Liver (tissue), 7 donors: ENCODE measurements at regions not wholly inside any gene's neighbourhood (a gene's known extent, or its start where the extent isn't known, plus 50 kb on each side); places are given as distances from the start of the nearest gene placed in this dataset.

Experiments
- DNase-seq: peaks from one replicate; pipeline ENCODE4 v3.0.0-alpha.2; 2017; ENCODE audit warnings: low spot score
- H3K27ac ChIP-seq, 2 donors: one replicate each; pipeline ENCODE4 v1.7.0; 2013; ENCODE audit warnings: inconsistent platforms in 2 of 2, low read length in 2 of 2, control low read depth in 1 of 2, low read depth in 1 of 2, mild to moderate bottlenecking in 1 of 2
- H3K27me3 ChIP-seq, 4 donors: one replicate each; pipeline versions ENCODE4 v1.6.1 to v1.7.0; 2013; ENCODE audit warnings: low read length in 3 of 4, inconsistent platforms in 1 of 4, mild to moderate bottlenecking in 1 of 4, moderate library complexity in 1 of 4; ENCODE audit not compliant: control insufficient read depth in 4 of 4, insufficient read depth in 4 of 4
- H3K36me3 ChIP-seq, 4 donors: one replicate each; pipeline versions ENCODE4 v1.6.1 to v1.7.0; 2013; ENCODE audit warnings: low read length in 3 of 4, mild to moderate bottlenecking in 3 of 4, low read depth in 1 of 4, moderate library complexity in 1 of 4; ENCODE audit not compliant: control insufficient read depth in 4 of 4, insufficient read depth in 3 of 4
- H3K4me1 ChIP-seq, 4 donors: one replicate each; pipeline versions ENCODE4 v1.6.1 to v1.7.0; 2013; ENCODE audit warnings: low read length in 3 of 4, mild to moderate bottlenecking in 3 of 4, moderate library complexity in 1 of 4; ENCODE audit not compliant: control insufficient read depth in 4 of 4, insufficient read depth in 4 of 4
- H3K4me3 ChIP-seq, 3 donors: one replicate each; pipeline versions ENCODE4 v1.6.1 to v1.7.0; 2013; ENCODE audit warnings: low read length in 3 of 3, control low read depth in 1 of 3, low read depth in 1 of 3, mild to moderate bottlenecking in 1 of 3
- H3K9ac ChIP-seq, 2 donors: one replicate each; pipeline ENCODE4 v1.7.0; 2013; ENCODE audit warnings: low read length in 2 of 2, mild to moderate bottlenecking in 2 of 2, moderate library complexity in 2 of 2, control low read depth in 1 of 2, low read depth in 1 of 2
- H3K9me3 ChIP-seq, 4 donors: one replicate each; pipeline versions ENCODE4 v1.6.1 to v1.7.0; 2013; ENCODE audit warnings: low read length in 3 of 4; ENCODE audit not compliant: control insufficient read depth in 4 of 4
- FOXA1 ChIP-seq: IDR thresholded peaks from 2 replicates; pipeline ENCODE4 v1.6.1; 2016; ENCODE audit warnings: antibody characterized with exemption
- FOXA2 ChIP-seq: IDR thresholded peaks from 2 replicates; pipeline ENCODE4 v1.6.1; 2016; ENCODE audit warnings: antibody characterized with exemption
- GABPA ChIP-seq, 2 donors: IDR thresholded peaks in 1 of 2; conservative IDR thresholded peaks in 1 of 2; 2 replicates each; pipeline ENCODE4 v1.6.1; 2016; ENCODE audit warnings: antibody characterized with exemption in 2 of 2, mild to moderate bottlenecking in 1 of 2, moderate library complexity in 1 of 2
- HNF4A ChIP-seq, 2 donors: conservative IDR thresholded peaks; 2 replicates each; pipeline ENCODE4 v1.6.1; 2016; ENCODE audit warnings: antibody characterized with exemption in 2 of 2, mild to moderate bottlenecking in 2 of 2
- NR2F2 ChIP-seq: IDR thresholded peaks from 2 replicates; pipeline ENCODE4 v1.6.1; 2016; ENCODE audit warnings: antibody characterized with exemption
- RAD21 ChIP-seq, 2 donors: IDR thresholded peaks; 2 replicates each; pipeline ENCODE4 v1.6.1; 2016; ENCODE audit warnings: antibody characterized with exemption in 2 of 2, mild to moderate bottlenecking in 2 of 2
- RXRA ChIP-seq, 2 donors: IDR thresholded peaks; 2 replicates each; pipeline ENCODE4 v1.6.1; 2017 to 2018; ENCODE audit warnings: antibody characterized with exemption in 2 of 2, mild to moderate bottlenecking in 1 of 2
- SP1 ChIP-seq: IDR thresholded peaks from 2 replicates; pipeline ENCODE4 v1.6.1; 2018; ENCODE audit warnings: antibody characterized with exemption, mild to moderate bottlenecking
- TAF1 ChIP-seq: conservative IDR thresholded peaks from 2 replicates; pipeline ENCODE4 v1.6.1; 2016; ENCODE audit warnings: antibody characterized with exemption, mild to moderate bottlenecking
- YY1 ChIP-seq: IDR thresholded peaks from 2 replicates; pipeline ENCODE4 v1.6.1; 2016; ENCODE audit warnings: antibody characterized with exemption, mild to moderate bottlenecking
- WGBS: extraction: QIAGEN DNeasy Blood & Tissue Kit; methylation state at CpG from one replicate; pipeline ENCODE4 v1.1.7; 2013; 5-methylcytosine and 5-hydroxymethylcytosine counted together
- TF ChIP-seq, protein P1 (sequence below): IDR thresholded peaks from 2 replicates; pipeline ENCODE4 v1.6.1; 2016; ENCODE audit warnings: antibody characterized with exemption
- TF ChIP-seq, protein P2 (sequence below): IDR thresholded peaks from 2 replicates; pipeline ENCODE4 v1.6.1; 2016; ENCODE audit warnings: antibody characterized with exemption
- TF ChIP-seq, protein P3 (sequence below): IDR thresholded peaks from 2 replicates; pipeline ENCODE4 v1.6.1; 2016; ENCODE audit warnings: antibody characterized with exemption, mild to moderate bottlenecking
- donor health status: healthy.
- donor health status: healthy.
- donor health status: healthy.
- donor health status: healthy.

DNA sequence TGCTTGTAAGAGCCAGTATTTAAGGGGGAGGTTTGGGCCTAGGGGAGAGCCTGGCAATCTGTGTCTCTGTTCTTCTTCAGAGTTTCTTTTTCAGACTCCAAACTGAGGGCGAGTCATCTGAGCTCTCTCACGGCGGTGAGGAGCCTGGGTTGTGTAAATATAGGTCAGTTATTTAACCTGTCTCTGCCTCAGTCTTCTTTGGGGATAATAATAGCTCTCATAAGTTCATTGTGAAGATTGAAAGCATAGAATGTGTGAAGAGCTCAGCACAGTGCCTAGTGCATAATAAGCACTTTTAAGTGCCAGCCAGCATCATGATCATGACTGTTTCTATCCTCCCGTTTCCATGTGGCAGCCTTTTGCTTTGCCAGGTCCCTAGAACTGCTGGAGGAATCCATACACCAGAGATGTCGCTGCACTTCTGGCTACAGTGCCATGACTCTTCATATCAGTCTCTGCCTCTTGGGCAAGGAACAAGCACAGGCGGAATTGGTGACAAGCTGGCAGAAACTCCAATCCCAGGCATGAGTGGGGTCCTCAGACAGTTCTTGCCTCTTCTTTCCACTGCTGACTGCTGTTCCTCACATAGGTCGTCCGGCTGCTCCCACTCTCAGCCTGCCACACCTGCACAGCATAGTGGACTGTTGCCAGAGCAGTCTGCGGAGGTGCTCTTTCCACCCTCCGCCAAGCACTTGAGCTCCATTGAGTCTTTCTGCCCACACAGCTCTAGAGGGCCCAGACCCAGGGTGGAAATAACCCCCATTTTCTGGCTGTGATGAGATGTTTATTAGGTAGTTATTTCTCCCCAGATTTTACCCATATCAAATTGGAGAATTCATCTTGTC is 103.7 kb upstream of the MAML3 start:
- TF ChIP-seq SP1 (no peak), FOXA1 (no peak), FOXA2 (no peak), GABPA (IDR thresholded peaks at IDR 0.05 in 1 of 2, conservative IDR thresholded peaks at IDR 0.05 in 1 of 2) (no peak), RAD21 (IDR thresholded peaks at IDR 0.05) (no peak), NR2F2 (no peak), YY1 (no peak), TAF1 (no peak)
- TF ChIP-seq, protein P1, sequence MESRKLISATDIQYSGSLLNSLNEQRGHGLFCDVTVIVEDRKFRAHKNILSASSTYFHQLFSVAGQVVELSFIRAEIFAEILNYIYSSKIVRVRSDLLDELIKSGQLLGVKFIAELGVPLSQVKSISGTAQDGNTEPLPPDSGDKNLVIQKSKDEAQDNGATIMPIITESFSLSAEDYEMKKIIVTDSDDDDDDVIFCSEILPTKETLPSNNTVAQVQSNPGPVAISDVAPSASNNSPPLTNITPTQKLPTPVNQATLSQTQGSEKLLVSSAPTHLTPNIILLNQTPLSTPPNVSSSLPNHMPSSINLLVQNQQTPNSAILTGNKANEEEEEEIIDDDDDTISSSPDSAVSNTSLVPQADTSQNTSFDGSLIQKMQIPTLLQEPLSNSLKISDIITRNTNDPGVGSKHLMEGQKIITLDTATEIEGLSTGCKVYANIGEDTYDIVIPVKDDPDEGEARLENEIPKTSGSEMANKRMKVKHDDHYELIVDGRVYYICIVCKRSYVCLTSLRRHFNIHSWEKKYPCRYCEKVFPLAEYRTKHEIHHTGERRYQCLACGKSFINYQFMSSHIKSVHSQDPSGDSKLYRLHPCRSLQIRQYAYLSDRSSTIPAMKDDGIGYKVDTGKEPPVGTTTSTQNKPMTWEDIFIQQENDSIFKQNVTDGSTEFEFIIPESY = no peak
- Histone ChIP-seq H3K36me3 (no peaks in the 10 kb centered on the region), H3K27ac (no peak overlapping the region), H3K27me3 (no peaks in the 10 kb centered on the region), H3K9ac (no peak overlapping the region), H3K9me3 (no peaks in the 10 kb centered on the region), H3K4me3 (no peak overlapping the region), H3K4me1 (peaks cover 0 to 4% (median 0%) of the 10 kb centered on the region in 4 donors)
- DNase-seq = no peak
- 89% methylated on average over 10 of the region's 10 CpGs for WGBS

DNA sequence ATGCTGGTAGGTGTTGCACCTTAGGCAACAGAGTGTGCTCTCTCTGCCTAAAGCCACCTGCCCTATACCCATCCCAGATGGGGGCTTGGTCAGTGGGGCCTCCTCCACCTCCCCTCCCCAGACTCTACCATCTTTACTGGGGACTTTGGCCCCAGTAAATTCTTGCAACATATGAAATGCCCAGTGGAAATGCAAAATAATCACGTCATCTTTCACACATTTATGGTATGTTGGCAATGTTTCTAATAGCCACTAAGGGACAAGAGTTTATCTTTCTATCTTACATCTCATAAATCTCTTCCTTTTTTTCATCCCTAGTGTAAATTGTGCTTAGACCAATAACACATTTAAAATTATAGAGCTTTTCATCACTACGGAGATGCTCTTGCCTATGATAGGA is 103.0 kb upstream of the MAML3 start:
- WGBS = 82% methylated on average over 2 of the region's 2 CpGs
- H3K27me3 ChIP-seq = no peaks in the 10 kb centered on the region
- H3K9ac ChIP-seq = no peak overlapping the region
- no peaks in the 10 kb centered on the region for H3K9me3 ChIP-seq
- DNase-seq = no peak
- TF ChIP-seq, protein P2, sequence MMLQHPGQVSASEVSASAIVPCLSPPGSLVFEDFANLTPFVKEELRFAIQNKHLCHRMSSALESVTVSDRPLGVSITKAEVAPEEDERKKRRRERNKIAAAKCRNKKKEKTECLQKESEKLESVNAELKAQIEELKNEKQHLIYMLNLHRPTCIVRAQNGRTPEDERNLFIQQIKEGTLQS = no peak
- TF ChIP-seq TAF1 (no peak), FOXA2 (no peak), FOXA1 (no peak), GABPA (IDR thresholded peaks at IDR 0.05 in 1 of 2, conservative IDR thresholded peaks at IDR 0.05 in 1 of 2) (no peak)
- no peak overlapping the region for H3K4me3 ChIP-seq
- H3K4me1 ChIP-seq = peaks cover 0 to 4% (median 2%) of the 10 kb centered on the region in 4 donors
- no peak overlapping the region for H3K27ac ChIP-seq
- H3K36me3 ChIP-seq = no peaks in the 10 kb centered on the region

DNA sequence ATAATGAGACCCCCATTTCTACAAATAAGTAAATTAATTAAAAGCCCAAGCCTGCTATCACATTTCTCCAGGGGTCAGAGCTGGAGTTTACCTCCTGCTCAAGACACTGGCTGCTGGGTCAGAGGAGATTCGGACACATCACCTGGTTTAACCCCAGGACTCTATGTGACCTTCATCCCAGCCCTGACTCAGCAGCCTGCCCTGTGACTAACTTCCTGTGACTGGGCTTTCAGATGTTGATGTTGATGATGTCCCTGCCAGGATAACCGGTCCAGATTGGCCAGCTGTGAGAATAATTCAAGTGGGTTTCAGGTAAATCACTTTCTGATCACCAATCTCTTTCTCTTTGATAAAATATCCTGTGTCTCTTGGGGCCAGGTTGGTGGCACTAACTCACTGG is 102.4 kb upstream of the MAML3 start:
- no peak overlapping the region for H3K9ac ChIP-seq
- no peak overlapping the region for H3K4me3 ChIP-seq
- H3K9me3 ChIP-seq = no peaks in the 10 kb centered on the region
- TF ChIP-seq, protein P3, sequence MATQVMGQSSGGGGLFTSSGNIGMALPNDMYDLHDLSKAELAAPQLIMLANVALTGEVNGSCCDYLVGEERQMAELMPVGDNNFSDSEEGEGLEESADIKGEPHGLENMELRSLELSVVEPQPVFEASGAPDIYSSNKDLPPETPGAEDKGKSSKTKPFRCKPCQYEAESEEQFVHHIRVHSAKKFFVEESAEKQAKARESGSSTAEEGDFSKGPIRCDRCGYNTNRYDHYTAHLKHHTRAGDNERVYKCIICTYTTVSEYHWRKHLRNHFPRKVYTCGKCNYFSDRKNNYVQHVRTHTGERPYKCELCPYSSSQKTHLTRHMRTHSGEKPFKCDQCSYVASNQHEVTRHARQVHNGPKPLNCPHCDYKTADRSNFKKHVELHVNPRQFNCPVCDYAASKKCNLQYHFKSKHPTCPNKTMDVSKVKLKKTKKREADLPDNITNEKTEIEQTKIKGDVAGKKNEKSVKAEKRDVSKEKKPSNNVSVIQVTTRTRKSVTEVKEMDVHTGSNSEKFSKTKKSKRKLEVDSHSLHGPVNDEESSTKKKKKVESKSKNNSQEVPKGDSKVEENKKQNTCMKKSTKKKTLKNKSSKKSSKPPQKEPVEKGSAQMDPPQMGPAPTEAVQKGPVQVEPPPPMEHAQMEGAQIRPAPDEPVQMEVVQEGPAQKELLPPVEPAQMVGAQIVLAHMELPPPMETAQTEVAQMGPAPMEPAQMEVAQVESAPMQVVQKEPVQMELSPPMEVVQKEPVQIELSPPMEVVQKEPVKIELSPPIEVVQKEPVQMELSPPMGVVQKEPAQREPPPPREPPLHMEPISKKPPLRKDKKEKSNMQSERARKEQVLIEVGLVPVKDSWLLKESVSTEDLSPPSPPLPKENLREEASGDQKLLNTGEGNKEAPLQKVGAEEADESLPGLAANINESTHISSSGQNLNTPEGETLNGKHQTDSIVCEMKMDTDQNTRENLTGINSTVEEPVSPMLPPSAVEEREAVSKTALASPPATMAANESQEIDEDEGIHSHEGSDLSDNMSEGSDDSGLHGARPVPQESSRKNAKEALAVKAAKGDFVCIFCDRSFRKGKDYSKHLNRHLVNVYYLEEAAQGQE = no peak
- TF ChIP-seq RXRA (IDR thresholded peaks at IDR 0.05) (peak; percentile 57 to 72), HNF4A (conservative IDR thresholded peaks at IDR 0.05) (peak in 1 of 2 donors; percentile 4)
- no peak for DNase-seq
- H3K27me3 ChIP-seq = no peaks in the 10 kb centered on the region
- 34% methylated on average over 2 of the region's 2 CpGs for WGBS
- H3K4me1 ChIP-seq = peaks cover 0 to 4% (median 2%) of the 10 kb centered on the region in 4 donors
- no peaks in the 10 kb centered on the region for H3K36me3 ChIP-seq
- no peak overlapping the region for H3K27ac ChIP-seq
